GM21360 (cell line): ENCODE measurements at regions not wholly inside any gene's neighbourhood (a gene's known extent, or its start where the extent isn't known, plus 50 kb on each side); places are given as distances from the start of the nearest gene placed in this dataset.

Source experiments
- ATAC-seq: cut with Tn5 transposase; IDR thresholded peaks from one replicate; pipeline ENCODE4 v1.9.1; 2021; ENCODE audit warnings: mild to moderate bottlenecking, moderate library complexity; ENCODE audit not compliant: unreplicated experiment

DNA sequence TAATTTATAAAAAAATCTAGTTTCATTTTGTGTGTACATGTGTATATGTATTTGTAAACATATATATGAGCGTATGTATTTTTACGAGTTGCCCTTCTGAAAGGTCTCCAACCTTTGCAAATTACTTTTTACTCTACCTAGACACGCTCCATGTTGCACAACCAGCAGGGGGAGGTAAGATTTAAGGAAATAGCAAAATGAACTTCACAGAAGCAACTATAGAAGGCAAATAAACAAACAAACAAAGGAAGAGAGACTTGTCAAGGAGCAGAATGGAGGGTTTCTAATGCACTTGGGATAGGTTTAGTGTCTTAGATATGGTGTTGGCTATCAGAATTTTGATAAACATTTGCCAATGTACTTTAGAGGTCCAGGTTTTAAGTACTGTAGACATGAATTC is 820.5 kb upstream of the POU3F3 start:
- ATAC-seq, result no peak

DNA sequence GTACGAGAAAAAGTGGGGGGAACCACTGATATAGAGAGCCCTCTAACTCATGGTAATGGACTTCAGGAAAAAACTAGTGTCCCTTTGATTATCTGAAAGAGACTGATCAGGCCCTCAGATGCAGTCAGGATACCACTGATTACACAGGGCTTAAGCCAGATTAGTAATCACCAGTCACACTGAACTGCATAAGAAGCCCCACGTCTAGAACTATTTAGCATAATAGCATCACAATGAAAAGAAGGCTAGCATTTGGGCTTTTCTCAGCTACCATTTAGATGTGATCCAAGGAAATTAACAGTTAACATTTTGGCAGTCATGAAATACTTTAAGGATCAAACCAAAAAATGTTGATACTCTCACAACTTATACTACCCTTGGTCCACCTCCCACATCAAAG is 813.1 kb upstream of the POU3F3 start:
- ATAC-seq, result no peak

DNA sequence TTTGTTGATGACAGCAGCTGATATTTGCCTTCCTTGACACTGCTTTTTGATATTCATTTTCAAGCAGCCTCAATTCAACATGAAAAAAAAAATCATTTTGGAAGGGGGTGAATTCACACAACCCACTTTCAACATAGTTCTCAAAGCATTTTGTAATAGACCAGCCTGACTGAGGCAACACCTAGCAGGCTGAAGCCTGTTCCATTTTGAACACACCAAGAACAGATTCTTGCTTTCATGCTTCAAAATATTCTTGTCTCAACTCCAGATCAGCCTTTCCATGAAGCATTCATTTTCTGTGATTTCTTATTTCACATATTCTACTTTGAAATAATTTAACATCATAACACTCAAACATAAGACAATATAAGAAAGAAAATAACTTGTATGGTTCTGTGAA is 812.6 kb upstream of the POU3F3 start:
- ATAC-seq, result no peak

- ATAC-seq, result no peak
These were observed 810.1 kb upstream of the POU3F3 start for GRCh38 chr2:104043864-104044263.

GRCh38 chr2:104045071-104045470 is 808.8 kb upstream of the POU3F3 start:
- no peak for ATAC-seq

DNA sequence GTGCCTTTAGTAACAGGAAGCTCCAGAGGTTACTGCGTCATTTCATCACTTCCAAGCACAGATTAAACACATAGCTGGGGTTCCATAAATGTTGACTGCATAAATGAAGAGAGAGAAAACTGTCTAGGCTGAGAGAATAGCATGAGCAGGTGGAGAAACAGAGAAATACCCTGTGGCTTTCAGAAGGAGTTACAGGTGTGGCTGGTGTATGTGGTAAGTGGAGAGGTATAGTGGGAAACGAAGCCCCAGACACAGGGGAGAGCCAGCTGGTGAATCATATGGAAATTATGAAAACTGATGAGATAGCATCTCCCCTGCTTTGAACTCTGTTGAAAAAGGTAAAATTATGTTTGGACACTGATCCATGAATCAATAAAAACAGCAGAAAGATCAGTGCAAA is 807.4 kb upstream of the POU3F3 start:
- no peak for ATAC-seq

DNA sequence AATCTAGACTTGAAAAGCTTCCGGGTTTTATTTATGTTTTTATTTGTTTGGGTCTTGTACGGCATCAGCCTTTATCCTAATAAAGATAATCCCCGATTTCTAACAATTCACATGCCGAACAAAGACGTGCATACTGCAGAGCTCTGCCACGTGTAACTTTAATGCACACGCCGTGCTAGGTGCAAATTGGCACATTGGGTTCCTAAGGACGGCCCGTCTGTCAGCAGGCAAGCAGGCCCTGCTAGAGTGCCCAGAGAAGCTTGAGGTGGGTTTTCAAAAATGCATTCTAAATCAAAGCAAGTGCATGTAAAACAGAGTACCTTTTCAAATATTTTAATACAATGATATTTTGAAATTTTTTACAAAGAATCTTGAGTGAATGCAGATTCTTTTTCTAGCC is 806.4 kb upstream of the POU3F3 start:
- ATAC-seq, result no peak

GRCh38 chr2:104049438-104049837 is 804.5 kb upstream of the POU3F3 start:
- no peak for ATAC-seq

DNA sequence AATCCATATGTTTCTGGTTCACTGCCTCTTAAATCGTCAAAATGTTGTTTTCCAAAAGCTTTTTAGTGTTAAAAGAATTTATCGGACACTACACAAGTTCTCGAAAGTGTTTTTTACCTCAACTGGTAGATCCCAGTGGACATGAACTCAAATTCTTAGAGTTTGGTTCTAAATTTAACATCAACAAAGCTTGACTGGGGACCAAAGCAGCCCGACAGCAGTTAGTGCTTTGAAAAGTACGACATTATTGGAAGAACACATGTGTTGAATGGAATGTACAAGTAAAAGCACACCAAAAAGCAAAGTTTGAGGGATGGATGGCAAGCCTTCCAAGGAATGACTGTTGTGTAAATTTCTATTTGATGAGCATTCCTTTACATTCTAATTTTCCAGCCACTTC is 803.9 kb upstream of the POU3F3 start:
- no peak for ATAC-seq

DNA sequence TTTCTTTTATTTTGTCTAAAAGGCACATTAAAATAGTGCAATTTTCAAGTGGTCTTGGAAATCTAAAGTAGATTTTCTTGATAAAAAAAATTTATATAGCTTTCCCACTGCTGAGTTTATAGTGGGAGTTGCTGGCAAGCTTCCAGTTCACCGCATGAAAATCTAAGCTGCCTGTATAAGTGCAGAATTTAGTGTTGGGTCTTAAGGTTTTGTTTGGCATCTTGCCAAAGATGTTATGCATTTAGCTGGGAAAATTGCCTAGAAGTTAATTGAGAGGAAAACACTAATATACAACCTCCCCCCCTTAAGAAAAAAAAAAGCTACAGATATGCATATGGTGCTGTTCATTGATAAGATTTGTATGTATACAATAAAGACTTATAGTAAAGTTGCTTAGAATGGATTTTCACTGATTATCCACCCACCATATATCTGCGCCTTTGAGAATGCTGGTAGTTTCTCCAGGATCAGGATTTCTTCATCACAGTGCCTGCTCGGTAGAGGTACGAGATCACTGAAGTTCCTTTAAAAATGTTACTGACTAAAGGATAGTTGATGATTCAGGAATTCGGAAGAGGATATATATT is 803.2 kb upstream of the POU3F3 start:
- ATAC-seq, result no peak

DNA sequence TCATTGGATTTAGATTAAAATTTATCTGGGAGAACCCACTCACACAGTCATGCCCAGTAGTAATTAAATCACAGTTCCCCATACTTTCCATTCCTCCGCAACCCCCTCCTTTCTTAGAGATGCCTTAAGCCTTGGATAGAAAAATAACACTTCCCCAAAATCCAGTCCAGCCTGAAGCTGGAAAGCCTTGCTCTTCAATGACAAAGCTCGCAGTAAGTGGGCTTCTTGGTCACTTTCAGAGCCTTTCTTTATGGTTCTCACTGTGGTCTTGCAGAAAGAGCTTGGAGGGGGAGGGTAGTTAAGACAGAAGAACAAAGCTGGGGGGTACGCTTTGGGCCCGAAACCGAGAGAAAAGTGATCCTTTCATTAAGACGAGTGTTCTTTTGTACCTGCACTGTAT is 802.1 kb upstream of the POU3F3 start:
- ATAC-seq, result no peak

DNA sequence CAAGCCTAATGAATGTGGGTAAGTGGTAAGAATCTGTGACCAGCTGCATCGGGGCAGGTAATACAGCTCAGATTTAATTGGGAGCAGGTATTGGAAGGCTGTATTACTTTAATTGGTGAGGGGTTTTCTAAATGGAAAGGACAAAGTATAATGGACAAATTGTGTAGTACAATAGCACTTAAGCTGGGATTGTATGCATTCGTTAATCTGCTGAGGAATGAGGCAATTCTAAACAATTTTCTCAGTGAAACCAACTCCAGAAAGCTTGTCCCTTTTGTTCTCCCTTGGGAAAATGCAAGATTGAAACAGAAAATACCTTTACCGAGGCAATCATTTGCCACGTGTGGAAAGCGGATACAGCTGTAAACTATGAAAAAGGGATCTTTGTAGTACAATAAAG is 801.6 kb upstream of the POU3F3 start:
- no peak for ATAC-seq

DNA sequence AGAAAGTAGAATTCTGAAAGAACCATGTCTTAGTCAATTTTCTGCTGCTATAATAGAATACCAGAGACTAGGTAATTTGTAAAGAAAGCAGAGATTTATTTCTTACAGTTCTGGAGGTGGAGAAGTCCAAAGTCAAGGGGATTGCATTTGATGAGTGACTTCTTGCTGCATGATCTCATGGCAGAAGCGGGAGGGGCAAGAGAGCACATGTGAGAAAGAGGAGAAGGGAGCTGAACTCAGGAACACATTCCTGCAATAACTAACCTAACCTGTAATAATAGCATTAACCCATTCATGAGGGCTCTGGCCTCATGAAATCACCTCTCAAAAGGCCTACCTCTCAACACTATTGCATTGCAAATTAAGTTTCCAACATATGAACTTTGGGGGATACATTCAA is 797.5 kb upstream of the POU3F3 start:
- ATAC-seq, result no peak

GRCh38 chr2:104068665-104069064 is 785.2 kb upstream of the POU3F3 start:
- no peak for ATAC-seq

DNA sequence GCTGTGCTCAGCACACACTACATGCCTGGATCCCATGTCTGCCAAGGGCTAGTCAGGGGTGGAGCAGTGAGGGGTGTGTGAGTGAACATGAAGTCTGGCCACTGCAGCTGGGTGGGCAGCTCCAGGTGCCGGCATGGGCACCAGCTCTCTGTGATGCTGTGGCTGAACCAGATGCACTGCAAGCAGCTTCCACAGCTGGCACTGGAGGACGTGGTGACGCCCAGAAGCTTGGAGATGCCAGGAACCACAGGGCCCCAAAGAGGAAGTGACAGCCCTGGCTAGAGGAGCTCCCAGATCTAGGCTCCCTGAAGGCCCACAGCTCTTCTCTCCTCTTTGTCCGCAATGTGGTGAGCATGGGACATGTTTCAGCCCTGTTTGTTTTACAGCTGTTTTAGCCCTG is 776.3 kb upstream of the POU3F3 start:
- no peak for ATAC-seq

DNA sequence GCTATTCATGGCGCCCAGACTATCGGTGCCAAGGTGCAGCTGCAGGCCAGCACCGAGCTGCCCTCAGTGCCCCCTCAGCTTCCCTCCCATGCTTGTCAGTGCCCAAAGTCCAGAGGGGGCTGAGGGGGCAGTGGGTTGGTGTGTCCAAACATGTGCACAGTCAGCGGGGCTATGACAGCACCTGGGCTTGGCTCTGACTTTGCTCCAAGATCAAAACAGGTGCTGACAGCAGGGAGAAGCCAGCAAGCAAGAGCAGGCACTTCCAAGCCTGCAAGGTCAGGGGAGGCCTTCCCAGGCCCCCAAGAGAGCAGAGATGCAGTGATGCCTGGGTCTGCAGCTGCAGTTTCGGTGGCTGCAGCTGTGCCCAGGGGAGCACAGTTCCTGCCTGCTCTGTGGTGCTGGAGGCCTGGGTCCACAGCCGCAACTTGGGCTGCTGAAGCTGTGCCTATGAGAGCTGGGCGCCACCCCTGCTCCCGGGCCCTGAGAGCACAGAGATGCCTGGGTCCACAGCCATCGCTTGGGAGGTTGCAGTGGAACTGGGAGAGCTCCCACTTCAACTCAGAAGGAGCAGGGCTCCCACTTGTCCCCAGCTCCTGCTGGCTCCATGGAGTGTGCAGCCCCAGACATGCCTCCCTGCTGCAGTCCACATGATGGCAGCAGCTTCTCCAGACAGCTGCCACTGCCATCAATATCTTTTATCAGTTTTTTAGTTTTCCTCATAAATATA is 775.3 kb upstream of the POU3F3 start:
- no peak for ATAC-seq

GRCh38 chr2:104088745-104089144 is 765.2 kb upstream of the POU3F3 start:
- no peak for ATAC-seq

- no peak for ATAC-seq
These were observed 763.5 kb upstream of the POU3F3 start for GRCh38 chr2:104090407-104090806.

GRCh38 chr2:104091894-104092293 is 762.0 kb upstream of the POU3F3 start:
- no peak for ATAC-seq

DNA sequence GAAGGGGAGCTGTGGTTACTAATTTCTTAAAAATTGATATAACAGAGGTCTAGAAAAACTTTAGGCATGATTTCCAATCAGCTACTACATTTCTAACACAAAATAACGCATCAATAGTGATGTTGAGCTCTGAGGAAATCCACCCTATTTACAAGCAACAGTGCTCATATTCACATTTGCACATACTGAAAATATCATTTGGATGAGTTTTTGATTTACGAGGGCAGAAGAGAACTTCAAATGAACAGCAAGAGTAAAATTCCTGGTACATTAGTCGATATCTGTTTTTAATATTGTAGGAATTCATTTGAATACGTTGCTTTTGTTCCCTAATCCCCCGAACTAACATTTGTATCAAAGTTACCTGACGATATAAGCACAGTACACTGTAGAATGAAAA is 761.0 kb upstream of the POU3F3 start:
- ATAC-seq, result no peak

DNA sequence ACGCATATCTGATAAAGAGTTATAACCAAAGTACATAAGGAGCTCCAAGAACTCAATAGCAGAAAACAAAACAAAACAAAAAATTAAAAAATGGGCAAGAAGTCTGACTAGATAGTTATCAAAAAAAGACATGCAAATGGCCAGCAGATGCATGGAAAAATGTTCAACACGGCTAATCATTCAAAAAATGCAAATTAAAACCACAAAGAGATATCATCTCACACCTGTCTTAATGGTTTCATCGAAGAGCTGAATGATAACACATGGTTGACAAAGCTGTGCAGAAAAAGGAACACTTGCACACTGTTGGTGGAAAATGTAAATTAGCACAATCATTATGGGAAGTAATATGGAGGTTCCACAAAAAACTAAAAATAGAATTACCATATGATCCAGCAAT is 751.3 kb upstream of the POU3F3 start:
- ATAC-seq, result no peak

- no peak for ATAC-seq
These were observed 744.6 kb upstream of the POU3F3 start for GRCh38 chr2:104109356-104109755.

GRCh38 chr2:104118889-104119288 is 735.0 kb upstream of the POU3F3 start:
- ATAC-seq, result no peak
